H1 (cell line): ENCODE measurements at regions not wholly inside any gene's neighbourhood (a gene's known extent, or its start where the extent isn't known, plus 50 kb on each side); places are given as distances from the start of the nearest gene placed in this dataset.

Experiments used
- CTCF ChIA-PET: fragments of 300-600 bp; sonication (Branson Sonifier 250); formaldehyde crosslinking; loops from one replicate; lab custom pipeline; 2021; ENCODE audit not compliant: partially characterized antibody; lab: Charles Lee
- POLR2A ChIA-PET: fragments of 300-600 bp; sonication (Branson Sonifier 250); formaldehyde crosslinking; loops from one replicate; lab custom pipeline; 2021; ENCODE audit warnings: inconsistent platforms; ENCODE audit not compliant: partially characterized antibody; lab: Charles Lee
- DNase-seq, 2 experiments: peaks; one replicate each; pipeline versions ENCODE4 v3.0.0 to v3.0.0-alpha.2; 2010 to 2022; ENCODE audit warnings: low spot score in 2 of 2, low read depth in 1 of 2, mixed read lengths in 1 of 2
- FAIRE-seq: peaks from 2 replicates; lab custom pipeline; 2011; peaks lifted over from hg19 to GRCh38; lab: Jason Lieb, UNC
- H2AFZ ChIP-seq: 2 replicates; pipeline ENCODE4 v1.8.1; 2012; ENCODE audit warnings: low read length, inconsistent platforms
- H2AK5ac ChIP-seq: 2 replicates; pipeline ENCODE4 v1.6.1; 2013; ENCODE audit warnings: low read depth, low read length
- H2BK120ac ChIP-seq: replicated peaks from 2 replicates; pipeline ENCODE3; 2013; ENCODE audit warnings: low read depth, low read length, inconsistent platforms
- H2BK12ac ChIP-seq: 2 replicates; pipeline ENCODE4 v1.6.1; 2013; ENCODE audit warnings: low read depth, low read length
- H2BK15ac ChIP-seq: 2 replicates; pipeline ENCODE4 v1.6.1; 2013; ENCODE audit warnings: low read length
- H2BK20ac ChIP-seq: 2 replicates; pipeline ENCODE4 v1.6.1; 2013; ENCODE audit warnings: low read length
- H2BK5ac ChIP-seq: 2 replicates; pipeline ENCODE4 v1.6.1; 2013; ENCODE audit warnings: low read depth, low read length
- H3K14ac ChIP-seq: 2 replicates; pipeline ENCODE4 v1.6.1; 2013; ENCODE audit warnings: inconsistent platforms; ENCODE audit not compliant: insufficient read length
- H3K18ac ChIP-seq: 2 replicates; pipeline ENCODE4 v1.6.1; 2013; ENCODE audit warnings: low read length; ENCODE audit errors: extremely low read depth
- H3K23ac ChIP-seq: 2 replicates; pipeline ENCODE4 v1.6.1; 2013; ENCODE audit warnings: inconsistent platforms; ENCODE audit not compliant: insufficient read length
- H3K23me2 ChIP-seq: 2 replicates; pipeline ENCODE4 v1.6.1; 2013; ENCODE audit warnings: low read depth, low read length
- H3K27ac ChIP-seq: 2 replicates; pipeline ENCODE4 v1.6.1; 2011; ENCODE audit warnings: low read depth, low read length, inconsistent platforms
- H3K27me3 ChIP-seq, 4 experiments: replicated peaks in 1 of 4; 1 replicate in 1 of 4; 2 replicates in 3 of 4; pipeline versions ENCODE4 v1.6.1 to v1.8.1; 2011 to 2013; ENCODE audit warnings: low read length in 3 of 4, mild to moderate bottlenecking in 3 of 4, inconsistent platforms in 2 of 4, mixed read lengths in 2 of 4, moderate library complexity in 1 of 4; ENCODE audit not compliant: control insufficient read depth in 3 of 4, insufficient read depth in 3 of 4; ENCODE audit errors: extremely low read depth in 1 of 4
- H3K36me3 ChIP-seq, 4 experiments: 2 replicates each; pipeline versions ENCODE4 v1.6.1 to v1.8.1; 2011 to 2013; ENCODE audit warnings: mild to moderate bottlenecking in 4 of 4, low read length in 3 of 4, moderate library complexity in 2 of 4, control low read depth in 1 of 4, inconsistent platforms in 1 of 4; ENCODE audit not compliant: insufficient read depth in 4 of 4, control insufficient read depth in 2 of 4
- H3K4ac ChIP-seq: replicated peaks from 2 replicates; pipeline ENCODE3; 2013; ENCODE audit warnings: low read length, low read depth, mixed read lengths, inconsistent platforms; ENCODE audit not compliant: insufficient read length
- H3K4me1 ChIP-seq, 4 experiments: replicated peaks in 1 of 4; 1 replicate in 1 of 4; 2 replicates in 3 of 4; pipeline versions ENCODE4 v1.6.1 to v1.8.1; 2011 to 2013; ENCODE audit warnings: low read length in 3 of 4, inconsistent platforms in 2 of 4, mixed read lengths in 1 of 4; ENCODE audit not compliant: insufficient read depth in 4 of 4, control insufficient read depth in 3 of 4
- H3K4me2 ChIP-seq, 2 experiments: 2 replicates each; pipeline versions ENCODE4 v1.6.1 to v1.8.1; 2011 to 2013; ENCODE audit warnings: low read depth in 2 of 2, low read length in 2 of 2, control low read depth in 1 of 2, inconsistent platforms in 1 of 2, mild to moderate bottlenecking in 1 of 2; ENCODE audit not compliant: insufficient read depth in 1 of 2
- H3K4me3 ChIP-seq, 4 experiments: fragments of 200-600, 300-600 bp in 1 of 4; sonication (generic), shearing (Covaris generic), sonication (Bioruptor Twin) in 1 of 4; 2 replicates each; pipeline versions ENCODE4 v1.5.1 to v1.8.1; 2011 to 2016; ENCODE audit warnings: low read length in 4 of 4, low read depth in 3 of 4, control low read depth in 2 of 4, inconsistent platforms in 2 of 4, mild to moderate bottlenecking in 2 of 4, mixed read lengths in 1 of 4, moderate library complexity in 1 of 4; ENCODE audit not compliant: insufficient read depth in 2 of 4; ENCODE audit errors: extremely low read depth in 1 of 4
- H3K56ac ChIP-seq: replicated peaks from 2 replicates; pipeline ENCODE3; 2013; ENCODE audit warnings: low read depth, mild to moderate bottlenecking, mixed read lengths, low read length, inconsistent platforms; ENCODE audit not compliant: insufficient read length
- H3K79me1 ChIP-seq: 2 replicates; pipeline ENCODE4 v1.6.1; 2013; ENCODE audit warnings: low read depth, low read length, control low read depth
- H3K79me2 ChIP-seq, 2 experiments: 2 replicates each; pipeline versions ENCODE4 v1.6.1 to v1.8.1; 2012 to 2013; ENCODE audit warnings: low read length in 2 of 2, mild to moderate bottlenecking in 2 of 2, inconsistent platforms in 1 of 2; ENCODE audit not compliant: insufficient read depth in 2 of 2, control insufficient read depth in 1 of 2
- H3K9ac ChIP-seq, 4 experiments: replicated peaks in 1 of 4; 1 replicate in 1 of 4; 2 replicates in 3 of 4; pipeline versions ENCODE4 v1.6.1 to v1.8.1; 2011 to 2013; ENCODE audit warnings: low read depth in 3 of 4, low read length in 3 of 4, control low read depth in 2 of 4, mild to moderate bottlenecking in 2 of 4, moderate library complexity in 2 of 4, inconsistent platforms in 1 of 4; ENCODE audit errors: extremely low read depth in 1 of 4
- H3K9me3 ChIP-seq, 2 experiments: 2 replicates each; pipeline versions ENCODE4 v1.6.1 to v1.8.1; 2012 to 2013; ENCODE audit warnings: mild to moderate bottlenecking in 2 of 2, moderate library complexity in 2 of 2, control low read depth in 1 of 2, inconsistent platforms in 1 of 2, low read depth in 1 of 2, low read length in 1 of 2, mixed read lengths in 1 of 2; ENCODE audit not compliant: insufficient read depth in 2 of 2
- H4K20me1 ChIP-seq, 2 experiments: replicated peaks in 1 of 2; 2 replicates each; pipeline versions ENCODE3 to v1.8.1; 2011 to 2013; ENCODE audit warnings: inconsistent platforms in 2 of 2, low read length in 2 of 2, mild to moderate bottlenecking in 1 of 2; ENCODE audit not compliant: insufficient read depth in 2 of 2, control insufficient read depth in 1 of 2
- H4K5ac ChIP-seq: 2 replicates; pipeline ENCODE4 v1.6.1; 2013; ENCODE audit warnings: low read length, low read depth, mixed read lengths, inconsistent platforms; ENCODE audit not compliant: insufficient read length
- H4K8ac ChIP-seq: 2 replicates; pipeline ENCODE4 v1.8.0; 2013; ENCODE audit warnings: mild to moderate bottlenecking, moderate library complexity, low read length, inconsistent platforms; ENCODE audit not compliant: insufficient read depth; ENCODE audit errors: extremely low read depth
- H4K91ac ChIP-seq: replicated peaks from 2 replicates; pipeline ENCODE3; 2013; ENCODE audit warnings: low read length, mixed read lengths, inconsistent platforms; ENCODE audit not compliant: insufficient read length
- ASH2L ChIP-seq: fragments of 200-600, 300-600 bp; sonication (generic); IDR thresholded peaks from one replicate; pipeline ENCODE4 v1.7.1; 2017; ENCODE audit warnings: low read length
- ATF2 ChIP-seq: IDR thresholded peaks from 2 replicates; pipeline ENCODE4 v1.6.1; 2012; ENCODE audit warnings: low read length, inconsistent platforms
- ATF3 ChIP-seq: IDR thresholded peaks from 2 replicates; pipeline ENCODE4 v1.6.1; 2011; ENCODE audit warnings: low read depth, mild to moderate bottlenecking, low read length; ENCODE audit not compliant: insufficient read depth
- MAFK ChIP-seq: IDR thresholded peaks from 2 replicates; pipeline ENCODE4 v1.6.1; 2012; ENCODE audit warnings: low read depth, mild to moderate bottlenecking, improper control_type of control experiment, low read length
- MAX ChIP-seq: IDR thresholded peaks from 2 replicates; pipeline ENCODE4 v1.6.1; 2012; ENCODE audit warnings: inconsistent platforms
- POU5F1 ChIP-seq: IDR thresholded peaks from 2 replicates; pipeline ENCODE4 v1.6.1; 2011; ENCODE audit warnings: low read depth, mild to moderate bottlenecking, low read length, moderate library complexity
- SUZ12 ChIP-seq: fragments of 200-600 bp; sonication (generic); IDR thresholded peaks from 2 replicates; pipeline ENCODE4 v1.6.1; 2012; ENCODE audit warnings: mild to moderate bottlenecking, inconsistent platforms, low read length, moderate library complexity, mixed read lengths
- USF2 ChIP-seq: IDR thresholded peaks from 2 replicates; pipeline ENCODE4 v1.6.1; 2011; ENCODE audit warnings: low read length, improper control_type of control experiment
- WGBS, 2 experiments: shearing (Covaris generic) in 1 of 2; methylation state at CpG; one replicate each; pipeline versions ENCODE4 v1.1.6 to v1.1.7; 2013 to 2015; ENCODE audit warnings: low lambda C conversion rate in 2 of 2, mixed read lengths in 2 of 2, inconsistent platforms in 1 of 2, low coverage in 1 of 2, missing lambda C conversion rate in 1 of 2; ENCODE audit not compliant: insufficient replicate concordance in 2 of 2, insufficient coverage in 1 of 2, insufficient read length in 1 of 2; ENCODE audit errors: extremely low coverage in 1 of 2, missing lambda C conversion rate in 1 of 2; 5-methylcytosine and 5-hydroxymethylcytosine counted together

GRCh38 chr11:131121426-131122333, 205.4 kb upstream of the SNX19 start:
- Histone ChIP-seq H3K27ac (no peak overlapping the region), H3K79me2 (no peaks in the 10 kb centered on the region), H2BK12ac (no peak overlapping the region), H3K4ac (no peak overlapping the region), H4K5ac (no peak overlapping the region), H2BK120ac (no peak overlapping the region), H2BK20ac (no peak overlapping the region), H2AK5ac (no peak overlapping the region), H4K8ac (no peak overlapping the region), H3K23me2 (no peaks in the 10 kb centered on the region), H3K27me3 (no peaks in the 10 kb centered on the region), H3K4me1 (peaks cover 0 to 5% (median 2%) of the 10 kb centered on the region in 4 experiments; a peak in 1 of 7 replicates), H2BK15ac (no peak overlapping the region), H2AFZ (no peak overlapping the region), H3K18ac (no peak overlapping the region), H3K4me2 (no peak overlapping the region), H3K56ac (no peak overlapping the region), H3K4me3 (no peak overlapping the region), H3K9me3 (no peaks in the 10 kb centered on the region), H4K20me1 (no peaks in the 10 kb centered on the region), H3K9ac (no peak overlapping the region), H3K36me3 (no peaks in the 10 kb centered on the region), H2BK5ac (no peak overlapping the region), H3K14ac (no peak overlapping the region), H4K91ac (no peak overlapping the region), H3K23ac (no peak overlapping the region), H3K79me1 (no peaks in the 10 kb centered on the region)
- POLR2A ChIA-PET = no interaction called here
- WGBS, 2 experiments = 86% methylated on average over 7 of the region's 7 CpGs; no CpG with 5 or more reads in 1 of the 2 experiments
- DNase-seq (no peak), FAIRE-seq (no peak)
- CTCF ChIA-PET = interaction anchor here (1.2 kb wide), 1 partner anchor 57 kb away, joined by 3 read pairs; no protein-coding TSS in a partner anchor
- TF ChIP-seq USF2 (no peak), MAFK (no peak), ASH2L (no peak), POU5F1 (no peak), MAX (no peak), ATF2 (no peak), SUZ12 (no peak), ATF3 (no peak)
